GM12878 (cell line): ENCODE measurements at regions not wholly inside any gene's neighbourhood (a gene's known extent, or its start where the extent isn't known, plus 50 kb on each side); places are given as distances from the start of the nearest gene placed in this dataset.

Experiments
- ATAC-seq: fragments of 200-7000 bp; cut with Tn5 transposase; 3 replicates; pipeline ENCODE4 v1.9.1; 2020; ENCODE audit warnings: mild to moderate bottlenecking, moderate library complexity
- BruUV-seq: library from RNA; stranded (reverse); fragments of 400-500 nt; replicated peaks from 2 replicates; lab custom pipeline; 2021; lab: Mats Ljungman, UMichigan
- CTCF ChIA-PET: fragments of 300-600 bp; sonication (Branson Sonifier 250); formaldehyde crosslinking; extraction: SDS; loops from one replicate; lab custom pipeline; 2021; ENCODE audit warnings: inconsistent platforms; lab: Yijun Ruan, JAX
- POLR2A ChIA-PET: fragments of 350-600 bp; formaldehyde crosslinking; extraction: SDS; loops from one replicate; lab custom pipeline; 2021; ENCODE audit warnings: inconsistent platforms; lab: Charles Lee
- RAD21 ChIA-PET: fragments of 300-600 bp; sonication (Branson Sonifier 250); formaldehyde crosslinking; loops from one replicate; lab custom pipeline; 2023; ENCODE audit warnings: antibody characterized with exemption; ENCODE audit not compliant: unreplicated experiment; lab: Charles Lee
- SMC1A ChIA-PET: fragments of 300-600 bp; sonication (Branson Sonifier 250); formaldehyde crosslinking; loops from one replicate; lab custom pipeline; 2023; ENCODE audit not compliant: unreplicated experiment, uncharacterized antibody; lab: Charles Lee
- DNase-seq: peaks from one replicate; pipeline ENCODE4 v3.0.0-alpha.2; 2011; ENCODE audit warnings: low read depth, low spot score
- FAIRE-seq: peaks from 3 replicates; lab custom pipeline; 2011; peaks lifted over from hg19 to GRCh38; lab: Jason Lieb, UNC
- H2AFZ ChIP-seq: 2 replicates; pipeline ENCODE4 v1.6.0; 2011; ENCODE audit warnings: low read depth, low read length, control low read depth; ENCODE audit not compliant: control insufficient read depth
- H3K27ac ChIP-seq: 2 replicates; pipeline ENCODE4 v1.5.1; 2011; ENCODE audit warnings: control low read depth; ENCODE audit not compliant: control insufficient read depth, insufficient read depth
- H3K27me3 ChIP-seq, 2 experiments: replicated peaks in 1 of 2; 2 replicates each; pipeline versions ENCODE4 v1.6.0 to v1.6.1; 2011; ENCODE audit warnings: low read length in 1 of 2; ENCODE audit not compliant: control insufficient read depth in 2 of 2, insufficient read depth in 2 of 2
- H3K36me3 ChIP-seq, 2 experiments: 2 replicates each; pipeline ENCODE4 v1.5.1; 2011; ENCODE audit warnings: low read length in 1 of 2; ENCODE audit not compliant: control insufficient read depth in 2 of 2, insufficient read depth in 2 of 2
- H3K4me1 ChIP-seq: 2 replicates; pipeline ENCODE4 v1.6.1; 2011; ENCODE audit warnings: mild to moderate bottlenecking, low read length, moderate library complexity, mixed read lengths; ENCODE audit not compliant: control insufficient read depth, insufficient read depth
- H3K4me2 ChIP-seq: 2 replicates; pipeline ENCODE4 v1.6.0; 2011; ENCODE audit warnings: control low read depth; ENCODE audit not compliant: control insufficient read depth, insufficient read depth
- H3K4me3 ChIP-seq: fragments of 200-600 bp; sonication (generic); 2 replicates; pipeline ENCODE4 v1.5.1; 2016
- H3K79me2 ChIP-seq: 2 replicates; pipeline ENCODE4 v1.6.0; 2011; ENCODE audit warnings: low read length; ENCODE audit not compliant: control insufficient read depth, insufficient read depth
- H3K9ac ChIP-seq: 2 replicates; pipeline ENCODE4 v1.8.0; 2011; ENCODE audit warnings: low read length, control low read depth, mixed read lengths; ENCODE audit not compliant: control insufficient read depth, insufficient read depth
- H3K9me3 ChIP-seq: replicated peaks from 3 replicates; pipeline ENCODE4 v1.5.1; 2011; ENCODE audit warnings: mild to moderate bottlenecking, low read length; ENCODE audit not compliant: control insufficient read depth, insufficient read depth
- H4K20me1 ChIP-seq: 2 replicates; pipeline ENCODE4 v1.6.0; 2011; ENCODE audit not compliant: control insufficient read depth, insufficient read depth
- BACH1 ChIP-seq: fragments of 450-650 bp; IDR thresholded peaks from 2 replicates; pipeline ENCODE4 v1.6.1; 2017; ENCODE audit warnings: mild to moderate bottlenecking, borderline replicate concordance
- CHD2 ChIP-seq: IDR thresholded peaks from 2 replicates; pipeline ENCODE4 v1.6.1; 2011; ENCODE audit warnings: low read depth, low read length, improper control_type of control experiment, borderline replicate concordance
- EED ChIP-seq: sonication (generic); IDR thresholded peaks from 2 replicates; pipeline ENCODE4 v1.6.1; 2016; ENCODE audit warnings: antibody characterized with exemption, low read depth
- EGR1 ChIP-seq, 2 experiments: IDR thresholded peaks; 1 replicate in 1 of 2; 2 replicates in 1 of 2; pipeline ENCODE4 v1.6.1; 2011 to 2012; ENCODE audit warnings: low read depth in 2 of 2, low read length in 2 of 2, borderline replicate concordance in 1 of 2, mild to moderate bottlenecking in 1 of 2, moderate library complexity in 1 of 2
- EZH2 ChIP-seq: IDR thresholded peaks from 2 replicates; pipeline ENCODE4 v1.6.1; 2012; ENCODE audit warnings: low read depth, mild to moderate bottlenecking, control low read depth, inconsistent platforms, low read length, borderline replicate concordance; ENCODE audit not compliant: control insufficient read depth
- KDM1A ChIP-seq: fragments of 200-600 bp; sonication (generic); IDR thresholded peaks from 2 replicates; pipeline ENCODE4 v1.6.1; 2016; ENCODE audit warnings: borderline replicate concordance
- NFXL1 ChIP-seq: fragments of 450-650 bp; IDR thresholded peaks from 2 replicates; pipeline ENCODE4 v1.6.1; 2017; ENCODE audit warnings: antibody characterized with exemption, mild to moderate bottlenecking, borderline replicate concordance
- RAD21 ChIP-seq: IDR thresholded peaks from 2 replicates; pipeline ENCODE4 v1.6.1; 2011; ENCODE audit warnings: mild to moderate bottlenecking, low read depth, low read length, moderate library complexity; ENCODE audit not compliant: insufficient read depth
- RELA ChIP-seq: fragments of 450-650 bp; IDR thresholded peaks from 2 replicates; pipeline ENCODE4 v1.8.0; 2014; ENCODE audit warnings: borderline replicate concordance; ENCODE audit not compliant: partially characterized antibody
- SIN3A ChIP-seq: IDR thresholded peaks from 2 replicates; pipeline ENCODE4 v1.6.1; 2012; ENCODE audit warnings: low read depth, low read length, improper control_type of control experiment
- SIX5 ChIP-seq: IDR thresholded peaks from 2 replicates; pipeline ENCODE4 v1.6.1; 2011; ENCODE audit warnings: mild to moderate bottlenecking, low read depth, low read length, moderate library complexity; ENCODE audit not compliant: severe bottlenecking
- TCF12 ChIP-seq: IDR thresholded peaks from 2 replicates; pipeline ENCODE4 v1.6.1; 2011; ENCODE audit warnings: low read depth, mild to moderate bottlenecking, low read length
- ZNF687 ChIP-seq: fragments of 450-650 bp; IDR thresholded peaks from 2 replicates; pipeline ENCODE4 v1.6.1; 2017; ENCODE audit warnings: mild to moderate bottlenecking, moderate library complexity
- WGBS: methylation state at CpG from one replicate; pipeline ENCODE4 v1.1.6; 2016; ENCODE audit warnings: low lambda C conversion rate; ENCODE audit not compliant: insufficient replicate concordance, insufficient coverage; ENCODE audit errors: missing lambda C conversion rate; 5-methylcytosine and 5-hydroxymethylcytosine counted together
- in situ Hi-C: fragments of 300-500 bp; cut with MboI; formaldehyde crosslinking; loops from 9 replicates; pipeline ENCODE4 v1.14.3; 2018; ENCODE audit warnings: mixed read lengths
- intact Hi-C: fragments of 100-400 bp; cut with micrococcal nuclease; formaldehyde crosslinking; loops from one replicate; pipeline ENCODE4 v1.14.2; 2022; ENCODE audit not compliant: unreplicated experiment
- TF ChIP-seq, protein P1 (sequence below): IDR thresholded peaks from 2 replicates; pipeline ENCODE4 v1.6.1; 2012; ENCODE audit warnings: low read depth, low read length, improper control_type of control experiment
- TF ChIP-seq, protein P2 (sequence below): fragments of 450-650 bp; IDR thresholded peaks from 2 replicates; pipeline ENCODE4 v1.6.1; 2017; ENCODE audit warnings: antibody characterized with exemption, mild to moderate bottlenecking, moderate library complexity

- Histone ChIP-seq H3K27me3 (peaks cover 5% of the 10 kb centered on the region in 2 experiments), H3K9ac (no peak overlapping the region), H4K20me1 (no peaks in the 10 kb centered on the region), H3K4me1 (no peaks in the 10 kb centered on the region), H3K4me2 (no peak overlapping the region), H3K4me3 (no peak overlapping the region), H2AFZ (no peak overlapping the region), H3K79me2 (no peaks in the 10 kb centered on the region), H3K27ac (no peak overlapping the region), H3K9me3 (no peaks in the 10 kb centered on the region), H3K36me3 (no peaks in the 10 kb centered on the region)
- ATAC-seq (no peak), DNase-seq (no peak), FAIRE-seq (no peak)
- 39% methylated on average over 7 of the region's 7 CpGs for WGBS
- ChIA-PET POLR2A (no interaction called here), CTCF (no interaction called here), RAD21 (no interaction called here), SMC1A (no interaction called here)
- BruUV-seq: no TSS peak
- in situ Hi-C loops: no loop called here
- TF ChIP-seq CHD2 (no peak), SIN3A (no peak), RELA (no peak), EZH2 (no peak), SIX5 (no peak), KDM1A (no peak), ZNF687 (no peak), BACH1 (no peak), EED (no peak), TCF12 (no peak), EGR1 (IDR thresholded peaks at IDR 0.05; ENCODE audit: borderline replicate concordance in 1 of 2, low read depth in 2 of 2, low read length in 2 of 2) (no peak), NFXL1 (no peak), RAD21 (no peak)
- TF ChIP-seq, protein P1, sequence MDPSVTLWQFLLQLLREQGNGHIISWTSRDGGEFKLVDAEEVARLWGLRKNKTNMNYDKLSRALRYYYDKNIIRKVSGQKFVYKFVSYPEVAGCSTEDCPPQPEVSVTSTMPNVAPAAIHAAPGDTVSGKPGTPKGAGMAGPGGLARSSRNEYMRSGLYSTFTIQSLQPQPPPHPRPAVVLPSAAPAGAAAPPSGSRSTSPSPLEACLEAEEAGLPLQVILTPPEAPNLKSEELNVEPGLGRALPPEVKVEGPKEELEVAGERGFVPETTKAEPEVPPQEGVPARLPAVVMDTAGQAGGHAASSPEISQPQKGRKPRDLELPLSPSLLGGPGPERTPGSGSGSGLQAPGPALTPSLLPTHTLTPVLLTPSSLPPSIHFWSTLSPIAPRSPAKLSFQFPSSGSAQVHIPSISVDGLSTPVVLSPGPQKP: no peak
- TF ChIP-seq, protein P2, sequence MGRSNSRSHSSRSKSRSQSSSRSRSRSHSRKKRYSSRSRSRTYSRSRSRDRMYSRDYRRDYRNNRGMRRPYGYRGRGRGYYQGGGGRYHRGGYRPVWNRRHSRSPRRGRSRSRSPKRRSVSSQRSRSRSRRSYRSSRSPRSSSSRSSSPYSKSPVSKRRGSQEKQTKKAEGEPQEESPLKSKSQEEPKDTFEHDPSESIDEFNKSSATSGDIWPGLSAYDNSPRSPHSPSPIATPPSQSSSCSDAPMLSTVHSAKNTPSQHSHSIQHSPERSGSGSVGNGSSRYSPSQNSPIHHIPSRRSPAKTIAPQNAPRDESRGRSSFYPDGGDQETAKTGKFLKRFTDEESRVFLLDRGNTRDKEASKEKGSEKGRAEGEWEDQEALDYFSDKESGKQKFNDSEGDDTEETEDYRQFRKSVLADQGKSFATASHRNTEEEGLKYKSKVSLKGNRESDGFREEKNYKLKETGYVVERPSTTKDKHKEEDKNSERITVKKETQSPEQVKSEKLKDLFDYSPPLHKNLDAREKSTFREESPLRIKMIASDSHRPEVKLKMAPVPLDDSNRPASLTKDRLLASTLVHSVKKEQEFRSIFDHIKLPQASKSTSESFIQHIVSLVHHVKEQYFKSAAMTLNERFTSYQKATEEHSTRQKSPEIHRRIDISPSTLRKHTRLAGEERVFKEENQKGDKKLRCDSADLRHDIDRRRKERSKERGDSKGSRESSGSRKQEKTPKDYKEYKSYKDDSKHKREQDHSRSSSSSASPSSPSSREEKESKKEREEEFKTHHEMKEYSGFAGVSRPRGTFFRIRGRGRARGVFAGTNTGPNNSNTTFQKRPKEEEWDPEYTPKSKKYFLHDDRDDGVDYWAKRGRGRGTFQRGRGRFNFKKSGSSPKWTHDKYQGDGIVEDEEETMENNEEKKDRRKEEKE: no peak
- intact Hi-C loops: no loop called here
These were observed 251.9 kb downstream of the SOD2 start for GRCh38 chr6:159440911-159441703.
